H1 (cell line): ENCODE measurements at regions not wholly inside any gene's neighbourhood (a gene's known extent, or its start where the extent isn't known, plus 50 kb on each side); places are given as distances from the start of the nearest gene placed in this dataset.

Experiments
- ATF2 ChIP-seq: IDR thresholded peaks from 2 replicates; pipeline ENCODE4 v1.6.1; 2012; ENCODE audit warnings: low read length, inconsistent platforms
- ATF3 ChIP-seq: IDR thresholded peaks from 2 replicates; pipeline ENCODE4 v1.6.1; 2011; ENCODE audit warnings: low read depth, mild to moderate bottlenecking, low read length; ENCODE audit not compliant: insufficient read depth
- CHD7 ChIP-seq: fragments of 300-600 bp; sonication (generic); IDR thresholded peaks from 2 replicates; pipeline ENCODE4 v1.7.1; 2012; ENCODE audit warnings: low read length, moderate library complexity, mild to moderate bottlenecking, inconsistent platforms; ENCODE audit not compliant: insufficient replicate concordance
- CREB1 ChIP-seq: IDR thresholded peaks from 2 replicates; pipeline ENCODE4 v1.6.1; 2012; ENCODE audit warnings: inconsistent platforms
- EZH2 ChIP-seq: fragments of 200-600 bp; sonication (generic); IDR thresholded peaks from 2 replicates; pipeline ENCODE4 v1.7.1; 2012; ENCODE audit warnings: low read depth, mild to moderate bottlenecking, moderate library complexity, low read length, inconsistent platforms; ENCODE audit not compliant: severe bottlenecking
- POLR2A ChIP-seq, 2 experiments: IDR thresholded peaks; 1 replicate in 1 of 2; 2 replicates in 1 of 2; pipeline ENCODE4 v1.6.1; 2011; ENCODE audit warnings: low read depth in 2 of 2, low read length in 2 of 2, mild to moderate bottlenecking in 2 of 2; ENCODE audit errors: control extremely low read depth in 1 of 2
- SAP30 ChIP-seq: fragments of 300-600 bp; sonication (generic); IDR thresholded peaks from 2 replicates; pipeline ENCODE4 v1.7.1; 2012; ENCODE audit warnings: low read length, moderate library complexity, mild to moderate bottlenecking, inconsistent platforms; ENCODE audit not compliant: insufficient read depth, insufficient replicate concordance
- SP4 ChIP-seq: IDR thresholded peaks from 2 replicates; pipeline ENCODE4 v1.6.1; 2012; ENCODE audit warnings: low read length, inconsistent platforms
- TAF7 ChIP-seq: optimal IDR thresholded peaks from 2 replicates; pipeline ENCODE3; 2011; ENCODE audit warnings: low read depth, mild to moderate bottlenecking, inconsistent platforms, low read length, moderate library complexity, borderline replicate concordance
- ZNF274 ChIP-seq: IDR thresholded peaks from 2 replicates; pipeline ENCODE4 v1.7.0; 2012; ENCODE audit warnings: low read length, borderline replicate concordance; ENCODE audit errors: extremely low read depth

- TF ChIP-seq CHD7 (no peak), CREB1 (no peak), POLR2A (IDR thresholded peaks at IDR 0.05; ENCODE audit: control extremely low read depth in 1 of 2, low read depth in 2 of 2, low read length in 2 of 2) (no peak), SAP30 (no peak), EZH2 (no peak), SP4 (no peak), TAF7 (no peak), ATF2 (no peak), ZNF274 (no peak), ATF3 (no peak)
These were observed 150.5 kb upstream of the EPB41L4A start (continued) for GRCh38 chr5:112569596-112569995.
